HL-60/S4 treated with retinoic acid at 250 ng/mL for 4 days and 3 days (cell line): ENCODE measurements at regions not wholly inside any gene's neighbourhood (a gene's known extent, or its start where the extent isn't known, plus 50 kb on each side); places are given as distances from the start of the nearest gene placed in this dataset.

ENCODE experiments used
- in situ Hi-C: fragments of 300-500 bp; cut with MboI; formaldehyde crosslinking; loops from 2 replicates; pipeline ENCODE4 v1.7.0; 2022; ENCODE audit warnings: low sequenced_read_pairs

- in situ Hi-C loops: no loop called here
Measured at GRCh38 chr1:115204513-115204912, 115.2 kb upstream of the TSPAN2 start.

- in situ Hi-C loops: no loop called here
Measured at GRCh38 chr1:115203287-115203686, 114.0 kb upstream of the TSPAN2 start.

- in situ Hi-C loops: no loop called here
Measured at GRCh38 chr1:115201598-115201997, 112.3 kb upstream of the TSPAN2 start.

- in situ Hi-C loops: no loop called here
Measured at GRCh38 chr1:115199416-115200132, 110.3 kb upstream of the TSPAN2 start.

- in situ Hi-C loops: no loop called here
Measured at GRCh38 chr1:115198938-115199337, 109.6 kb upstream of the TSPAN2 start.

GRCh38 chr1:115196296-115196695 is 107.0 kb upstream of the TSPAN2 start:
- in situ Hi-C loops: no loop called here

GRCh38 chr1:115194506-115194905 is 105.2 kb upstream of the TSPAN2 start:
- in situ Hi-C loops: no loop called here

GRCh38 chr1:115193046-115193828 is 103.9 kb upstream of the TSPAN2 start:
- in situ Hi-C loops: no loop called here

GRCh38 chr1:115192200-115192767 is 103.0 kb upstream of the TSPAN2 start:
- in situ Hi-C loops: no loop called here

- in situ Hi-C loops: no loop called here
Measured at GRCh38 chr1:115191691-115192090, 102.4 kb upstream of the TSPAN2 start.

- in situ Hi-C loops: no loop called here
Measured at GRCh38 chr1:115190540-115191170, 101.4 kb upstream of the TSPAN2 start.

- in situ Hi-C loops: no loop called here
Measured at GRCh38 chr1:115189814-115190539, 100.7 kb upstream of the TSPAN2 start.

GRCh38 chr1:115188680-115189395 is 99.5 kb upstream of the TSPAN2 start:
- in situ Hi-C loops: no loop called here

- in situ Hi-C loops: no loop called here
Measured at GRCh38 chr1:115186711-115187265, 97.5 kb upstream of the TSPAN2 start.

GRCh38 chr1:115185336-115185735 is 96.0 kb upstream of the TSPAN2 start:
- in situ Hi-C loops: no loop called here

GRCh38 chr1:115184951-115185331 is 95.6 kb upstream of the TSPAN2 start:
- in situ Hi-C loops: no loop called here

GRCh38 chr1:115184260-115184950 is 95.1 kb upstream of the TSPAN2 start:
- in situ Hi-C loops: no loop called here

GRCh38 chr1:115183721-115184259 is 94.5 kb upstream of the TSPAN2 start:
- in situ Hi-C loops: no loop called here

GRCh38 chr1:115183158-115183557 is 93.9 kb upstream of the TSPAN2 start:
- in situ Hi-C loops: no loop called here
